ENCODE measurements at regions not wholly inside any gene's neighbourhood (a gene's known extent, or its start where the extent isn't known, plus 50 kb on each side); places are given as distances from the start of the nearest gene placed in this dataset.

- Histone ChIP-seq H2AFZ (ENCODE audit: low read length) (no peak overlapping the region), H3K4me3 (ENCODE audit: low read length, poor library complexity, severe bottlenecking) (no peak overlapping the region), H3K79me2 (ENCODE audit: insufficient read depth, low read length) (no peaks in the 10 kb centered on the region), H3K9me2 (replicated peaks; ENCODE audit: low read depth, low read length) (no peaks in the 10 kb centered on the region), H3K36me3 (ENCODE audit: insufficient read depth, low read length) (no peaks in the 10 kb centered on the region), H4K20me1 (ENCODE audit: insufficient read depth, low read length, poor library complexity, severe bottlenecking) (no peaks in the 10 kb centered on the region), H3K4me1 (ENCODE audit: insufficient read depth, low read length, poor library complexity, severe bottlenecking) (no peaks in the 10 kb centered on the region), H3K4me2 (ENCODE audit: low read depth, low read length, poor library complexity, severe bottlenecking) (no peak overlapping the region), H3K27me3 (ENCODE audit: insufficient read depth, low read length, poor library complexity, severe bottlenecking) (no peaks in the 10 kb centered on the region), H3K9me3 (ENCODE audit: insufficient read depth, low read depth, low read length) (no peaks in the 10 kb centered on the region), H3F3A (ENCODE audit: low read depth) (no peaks in the 10 kb centered on the region), H3K9ac (ENCODE audit: low read depth, low read length, poor library complexity, severe bottlenecking) (no peak overlapping the region)
- TF ChIP-seq EZH2phosphoT487 (IDR thresholded peaks at IDR 0.05; ENCODE audit: borderline replicate concordance) = no peak
- TF ChIP-seq, protein P1, sequence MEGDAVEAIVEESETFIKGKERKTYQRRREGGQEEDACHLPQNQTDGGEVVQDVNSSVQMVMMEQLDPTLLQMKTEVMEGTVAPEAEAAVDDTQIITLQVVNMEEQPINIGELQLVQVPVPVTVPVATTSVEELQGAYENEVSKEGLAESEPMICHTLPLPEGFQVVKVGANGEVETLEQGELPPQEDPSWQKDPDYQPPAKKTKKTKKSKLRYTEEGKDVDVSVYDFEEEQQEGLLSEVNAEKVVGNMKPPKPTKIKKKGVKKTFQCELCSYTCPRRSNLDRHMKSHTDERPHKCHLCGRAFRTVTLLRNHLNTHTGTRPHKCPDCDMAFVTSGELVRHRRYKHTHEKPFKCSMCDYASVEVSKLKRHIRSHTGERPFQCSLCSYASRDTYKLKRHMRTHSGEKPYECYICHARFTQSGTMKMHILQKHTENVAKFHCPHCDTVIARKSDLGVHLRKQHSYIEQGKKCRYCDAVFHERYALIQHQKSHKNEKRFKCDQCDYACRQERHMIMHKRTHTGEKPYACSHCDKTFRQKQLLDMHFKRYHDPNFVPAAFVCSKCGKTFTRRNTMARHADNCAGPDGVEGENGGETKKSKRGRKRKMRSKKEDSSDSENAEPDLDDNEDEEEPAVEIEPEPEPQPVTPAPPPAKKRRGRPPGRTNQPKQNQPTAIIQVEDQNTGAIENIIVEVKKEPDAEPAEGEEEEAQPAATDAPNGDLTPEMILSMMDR (conservative IDR thresholded peaks at IDR 0.05; ENCODE audit: low read length) = no peak
Measured at GRCh38 chr9:27672718-27673117, 99.4 kb upstream of the C9orf72 start.

DNA sequence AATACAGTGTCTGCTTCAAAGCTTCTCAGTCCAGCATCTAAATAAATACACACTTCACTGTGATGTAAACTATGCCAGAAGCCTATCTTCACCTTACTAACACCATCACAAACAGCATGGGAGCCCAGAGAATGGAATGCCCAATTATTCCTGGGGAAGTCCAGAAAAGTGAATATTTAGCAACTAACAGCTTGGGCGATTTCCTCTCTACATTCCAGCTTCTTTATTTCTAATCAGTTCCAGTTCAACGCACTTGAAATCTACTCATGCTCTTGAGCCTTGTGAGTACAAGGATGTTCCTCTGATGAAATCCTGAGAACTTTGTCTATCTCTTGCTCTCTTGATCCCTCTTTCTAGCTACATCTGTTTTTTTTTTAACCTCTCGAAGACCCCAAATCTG is 100.4 kb upstream of the C9orf72 start:
- H3F3A ChIP-seq (ENCODE audit: low read depth) = no peaks in the 10 kb centered on the region
- H3K4me3 ChIP-seq (ENCODE audit: low read length, poor library complexity, severe bottlenecking) = no peak overlapping the region
- no peaks in the 10 kb centered on the region for H3K36me3 ChIP-seq (ENCODE audit: insufficient read depth, low read length)
- no peaks in the 10 kb centered on the region for H3K9me2 ChIP-seq (replicated peaks; ENCODE audit: low read depth, low read length)
- no peak overlapping the region for H3K9ac ChIP-seq (ENCODE audit: low read depth, low read length, poor library complexity, severe bottlenecking)
- H3K4me2 ChIP-seq (ENCODE audit: low read depth, low read length, poor library complexity, severe bottlenecking) = no peak overlapping the region
- H3K27me3 ChIP-seq (ENCODE audit: insufficient read depth, low read length, poor library complexity, severe bottlenecking) = no peaks in the 10 kb centered on the region
- TF ChIP-seq EZH2phosphoT487 (IDR thresholded peaks at IDR 0.05; ENCODE audit: borderline replicate concordance) = no peak
- TF ChIP-seq, protein P1 (conservative IDR thresholded peaks at IDR 0.05; ENCODE audit: low read length) = no peak
- H3K9me3 ChIP-seq (ENCODE audit: insufficient read depth, low read depth, low read length) = no peaks in the 10 kb centered on the region
- H3K79me2 ChIP-seq (ENCODE audit: insufficient read depth, low read length) = no peaks in the 10 kb centered on the region
- no peaks in the 10 kb centered on the region for H4K20me1 ChIP-seq (ENCODE audit: insufficient read depth, low read length, poor library complexity, severe bottlenecking)
- H2AFZ ChIP-seq (ENCODE audit: low read length) = no peak overlapping the region
- H3K4me1 ChIP-seq (ENCODE audit: insufficient read depth, low read length, poor library complexity, severe bottlenecking) = no peaks in the 10 kb centered on the region

- no peak overlapping the region for H3K4me3 ChIP-seq (ENCODE audit: low read length, poor library complexity, severe bottlenecking)
- H3K9ac ChIP-seq (ENCODE audit: low read depth, low read length, poor library complexity, severe bottlenecking) = no peak overlapping the region
- H3K27me3 ChIP-seq (ENCODE audit: insufficient read depth, low read length, poor library complexity, severe bottlenecking) = no peaks in the 10 kb centered on the region
- H3K79me2 ChIP-seq (ENCODE audit: insufficient read depth, low read length) = no peaks in the 10 kb centered on the region
- TF ChIP-seq, protein P1 (conservative IDR thresholded peaks at IDR 0.05; ENCODE audit: low read length) = no peak
- TF ChIP-seq EZH2phosphoT487 (IDR thresholded peaks at IDR 0.05; ENCODE audit: borderline replicate concordance) = no peak
- no peaks in the 10 kb centered on the region for H3K9me2 ChIP-seq (replicated peaks; ENCODE audit: low read depth, low read length)
- no peak overlapping the region for H3K4me2 ChIP-seq (ENCODE audit: low read depth, low read length, poor library complexity, severe bottlenecking)
- H3F3A ChIP-seq (ENCODE audit: low read depth) = no peaks in the 10 kb centered on the region
- no peaks in the 10 kb centered on the region for H3K36me3 ChIP-seq (ENCODE audit: insufficient read depth, low read length)
- H2AFZ ChIP-seq (ENCODE audit: low read length) = no peak overlapping the region
- no peaks in the 10 kb centered on the region for H3K4me1 ChIP-seq (ENCODE audit: insufficient read depth, low read length, poor library complexity, severe bottlenecking)
- H4K20me1 ChIP-seq (ENCODE audit: insufficient read depth, low read length, poor library complexity, severe bottlenecking) = no peaks in the 10 kb centered on the region
- H3K9me3 ChIP-seq (ENCODE audit: insufficient read depth, low read depth, low read length) = no peaks in the 10 kb centered on the region
Measured at GRCh38 chr9:27675354-27675753, 102.1 kb upstream of the C9orf72 start.

Data from Loucy (cell line).